GM23248 (cell line): ENCODE measurements at regions not wholly inside any gene's neighbourhood (a gene's known extent, or its start where the extent isn't known, plus 50 kb on each side); places are given as distances from the start of the nearest gene placed in this dataset.

Experiments used
- DNase-seq: peaks from one replicate; pipeline ENCODE4 v3.0.0-alpha.2; 2015
- H2AFZ ChIP-seq: fragments of 200-600 bp; sonication (generic); 2 replicates; pipeline ENCODE4 v1.6.1; 2016; ENCODE audit warnings: antibody characterized with exemption
- H3F3A ChIP-seq: fragments of 200-600 bp; sonication (generic); 2 replicates; pipeline ENCODE4 v1.6.1; 2016; ENCODE audit warnings: mild to moderate bottlenecking, antibody characterized with exemption, mixed run types; ENCODE audit not compliant: insufficient read depth
- H3K27ac ChIP-seq: fragments of 200-600 bp; sonication (generic); 2 replicates; pipeline ENCODE4 v1.5.1; 2016; ENCODE audit warnings: mild to moderate bottlenecking
- H3K27me3 ChIP-seq: fragments of 200-600 bp; sonication (generic); replicated peaks from 2 replicates; pipeline ENCODE4 v1.6.1; 2016; ENCODE audit warnings: mild to moderate bottlenecking; ENCODE audit not compliant: insufficient read depth
- H3K36me3 ChIP-seq: fragments of 200-600 bp; sonication (generic); 2 replicates; pipeline ENCODE4 v1.6.1; 2016; ENCODE audit warnings: low read depth, mild to moderate bottlenecking
- H3K4me1 ChIP-seq: fragments of 200-600 bp; sonication (generic); 2 replicates; pipeline ENCODE4 v1.6.1; 2016; ENCODE audit warnings: mild to moderate bottlenecking; ENCODE audit not compliant: insufficient read depth
- H3K4me2 ChIP-seq: fragments of 200-600 bp; sonication (generic); one replicate; pipeline ENCODE4 v1.6.1; 2016; ENCODE audit warnings: mild to moderate bottlenecking; ENCODE audit not compliant: unreplicated experiment
- H3K4me3 ChIP-seq: fragments of 200-600 bp; sonication (generic); 2 replicates; pipeline ENCODE4 v1.5.1; 2016; ENCODE audit warnings: mild to moderate bottlenecking
- H3K79me2 ChIP-seq: fragments of 200-600 bp; sonication (generic); 2 replicates; pipeline ENCODE4 v1.6.1; 2016; ENCODE audit warnings: mild to moderate bottlenecking; ENCODE audit not compliant: insufficient read depth
- H3K9ac ChIP-seq: fragments of 200-600 bp; sonication (generic); 2 replicates; pipeline ENCODE4 v1.6.1; 2016; ENCODE audit warnings: mild to moderate bottlenecking
- H3K9me2 ChIP-seq: fragments of 200-600 bp; sonication (generic); 2 replicates; pipeline ENCODE4 v1.6.1; 2016; ENCODE audit warnings: mixed run types, mild to moderate bottlenecking, moderate library complexity; ENCODE audit not compliant: insufficient read depth
- H3K9me3 ChIP-seq: fragments of 200-600 bp; sonication (generic); one replicate; pipeline ENCODE4 v1.6.1; 2017; ENCODE audit warnings: low read depth
- H4K20me1 ChIP-seq: fragments of 200-600 bp; sonication (generic); 2 replicates; pipeline ENCODE4 v1.6.0; 2016; ENCODE audit not compliant: insufficient read depth
- EZH2 ChIP-seq: fragments of 200-600 bp; sonication (generic); IDR thresholded peaks from 2 replicates; pipeline ENCODE4 v1.6.1; 2018; ENCODE audit warnings: antibody characterized with exemption, mild to moderate bottlenecking; ENCODE audit not compliant: insufficient read depth, poor library complexity, severe bottlenecking
- EZH2phosphoT487 ChIP-seq: fragments of 200-600 bp; sonication (generic); IDR thresholded peaks from 2 replicates; pipeline ENCODE4 v1.6.1; 2018; ENCODE audit warnings: antibody characterized with exemption, moderate library complexity, mild to moderate bottlenecking, low read depth; ENCODE audit not compliant: insufficient read depth
- WGBS, 2 experiments: methylation state at CpG; one replicate each; pipeline ENCODE4 v1.1.6; 2015 to 2017; ENCODE audit warnings: low lambda C conversion rate in 2 of 2, low coverage in 1 of 2; ENCODE audit errors: missing lambda C conversion rate in 2 of 2; 5-methylcytosine and 5-hydroxymethylcytosine counted together
- in situ Hi-C: fragments of 300-500 bp; cut with MboI; formaldehyde crosslinking; loops from 2 replicates; pipeline ENCODE4 v1.15.0; 2020

- WGBS, 2 experiments, result 22 to 35% methylated on average over 2 of the region's 2 CpGs
- no peak for DNase-seq
- Histone ChIP-seq H3K36me3 (no peaks in the 10 kb centered on the region), H3K9me3 (no peaks in the 10 kb centered on the region), H2AFZ (no peak overlapping the region), H4K20me1 (no peaks in the 10 kb centered on the region), H3K9me2 (no peaks in the 10 kb centered on the region), H3K27ac (no peak overlapping the region), H3K4me3 (no peak overlapping the region), H3K79me2 (no peaks in the 10 kb centered on the region), H3K9ac (no peak overlapping the region), H3K4me1 (no peaks in the 10 kb centered on the region), H3K4me2 (no peak overlapping the region), H3F3A (no peaks in the 10 kb centered on the region), H3K27me3 (peaks cover 13% of the 10 kb centered on the region)
- TF ChIP-seq EZH2 (no peak), EZH2phosphoT487 (no peak)
- in situ Hi-C loops, result loop anchor here (10.0 kb wide), 2 partner anchors 535 to 795 kb away; no protein-coding TSS in a partner anchor
Measured at GRCh38 chr14:65959563-65960024, 526.6 kb upstream of the CCDC196 start.

GRCh38 chr14:65961004-65961403 is 525.2 kb upstream of the CCDC196 start:
- TF ChIP-seq EZH2phosphoT487, result no peak
- WGBS, 2 experiments, result 56 to 58% methylated on average over 7 of the region's 7 CpGs
- no peak overlapping the region for H3K4me2 ChIP-seq
- DNase-seq, result peak; percentile 75
- H3K9ac ChIP-seq, result no peak overlapping the region
- no peak overlapping the region for H3K4me3 ChIP-seq
- no peak overlapping the region for H3K27ac ChIP-seq
- no peaks in the 10 kb centered on the region for H3K36me3 ChIP-seq
- no peaks in the 10 kb centered on the region for H4K20me1 ChIP-seq
- H3K27me3 ChIP-seq, result peaks cover 21% of the 10 kb centered on the region
- H3K4me1 ChIP-seq, result no peaks in the 10 kb centered on the region
- no peaks in the 10 kb centered on the region for H3K79me2 ChIP-seq
- no peaks in the 10 kb centered on the region for H3F3A ChIP-seq
- in situ Hi-C loops, result no loop called here
- no peaks in the 10 kb centered on the region for H3K9me2 ChIP-seq
- no peak overlapping the region for H2AFZ ChIP-seq
- no peaks in the 10 kb centered on the region for H3K9me3 ChIP-seq

GRCh38 chr14:65962952-65963351 is 523.2 kb upstream of the CCDC196 start:
- no peak overlapping the region for H3K9ac ChIP-seq
- in situ Hi-C loops, result no loop called here
- DNase-seq, result no peak

GRCh38 chr14:65964366-65964765 is 521.8 kb upstream of the CCDC196 start:
- Histone ChIP-seq H3K4me3 (no peak overlapping the region), H3K27me3 (peaks cover 21% of the 10 kb centered on the region), H3K36me3 (no peaks in the 10 kb centered on the region), H3K79me2 (no peaks in the 10 kb centered on the region), H3K4me1 (no peaks in the 10 kb centered on the region), H3K9me2 (no peaks in the 10 kb centered on the region), H3K9me3 (no peaks in the 10 kb centered on the region), H2AFZ (no peak overlapping the region), H3K27ac (no peak overlapping the region), H4K20me1 (no peaks in the 10 kb centered on the region), H3K9ac (no peak overlapping the region), H3F3A (no peaks in the 10 kb centered on the region), H3K4me2 (no peak overlapping the region)
- in situ Hi-C loops, result no loop called here
- TF ChIP-seq EZH2phosphoT487, result no peak
- TF ChIP-seq EZH2, result no peak
- 2 to 5% methylated on average over 2 of the region's 2 CpGs for WGBS, 2 experiments
- no peak for DNase-seq

More at GRCh38 chr14:65962952-65963351, 523.2 kb upstream of the CCDC196 start:
- Histone ChIP-seq H3K9me2 (no peaks in the 10 kb centered on the region), H3K79me2 (no peaks in the 10 kb centered on the region), H4K20me1 (no peaks in the 10 kb centered on the region), H3K4me2 (no peak overlapping the region), H2AFZ (no peak overlapping the region), H3K4me1 (no peaks in the 10 kb centered on the region), H3K27me3 (peaks cover 21% of the 10 kb centered on the region), H3K9me3 (no peaks in the 10 kb centered on the region), H3F3A (no peaks in the 10 kb centered on the region), H3K36me3 (no peaks in the 10 kb centered on the region), H3K27ac (no peak overlapping the region), H3K4me3 (no peak overlapping the region)
- no peak for TF ChIP-seq EZH2
- no peak for TF ChIP-seq EZH2phosphoT487
- WGBS, 2 experiments, result 62 to 72% methylated on average over 3 of the region's 3 CpGs

DNA sequence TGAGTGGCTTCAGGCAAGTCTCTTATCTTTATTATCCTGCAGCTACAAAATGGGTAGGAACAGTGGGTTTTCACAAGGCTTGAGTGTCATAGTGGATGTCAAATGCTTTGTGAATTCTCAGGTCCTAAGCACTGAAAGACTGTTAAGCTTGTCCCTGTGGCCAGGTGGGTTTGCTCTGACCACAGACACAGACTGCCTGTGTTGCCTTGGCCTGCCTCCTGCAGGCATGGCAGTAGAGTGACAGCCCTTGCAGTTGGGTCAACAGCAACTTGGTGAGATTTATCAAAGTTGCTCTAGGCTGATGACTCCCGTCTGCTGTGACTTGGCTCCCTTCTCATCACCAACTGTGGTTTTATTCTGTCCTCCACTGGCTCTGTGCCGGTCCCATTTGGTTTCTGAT is 520.0 kb upstream of the CCDC196 start:
- TF ChIP-seq EZH2phosphoT487, result no peak
- no peak for TF ChIP-seq EZH2
- peaks cover 2% of the 10 kb centered on the region for H3K4me1 ChIP-seq
- H3K4me3 ChIP-seq, result no peak overlapping the region
- H3K36me3 ChIP-seq, result no peaks in the 10 kb centered on the region
- no peak overlapping the region for H3K27ac ChIP-seq
- no peaks in the 10 kb centered on the region for H3K79me2 ChIP-seq
- peaks cover 2% of the 10 kb centered on the region for H3F3A ChIP-seq
- peaks cover 21% of the 10 kb centered on the region for H3K27me3 ChIP-seq
- H2AFZ ChIP-seq, result no peak overlapping the region
- H3K9me3 ChIP-seq, result no peaks in the 10 kb centered on the region
- 48 to 53% methylated on average over 2 of the region's 2 CpGs for WGBS, 2 experiments
- in situ Hi-C loops, result no loop called here
- no peaks in the 10 kb centered on the region for H4K20me1 ChIP-seq
- no peak overlapping the region for H3K4me2 ChIP-seq
- no peak for DNase-seq
- no peak overlapping the region for H3K9ac ChIP-seq
- H3K9me2 ChIP-seq, result no peaks in the 10 kb centered on the region
